Glomerular endothelial cell (primary cell): ENCODE measurements at regions not wholly inside any gene's neighbourhood (a gene's known extent, or its start where the extent isn't known, plus 50 kb on each side); places are given as distances from the start of the nearest gene placed in this dataset.
A peak's percentile ranks its signal among the peaks of the same experiment; 100 is the strongest.

ENCODE experiments used
- DNase-seq: peaks from one replicate; pipeline ENCODE4 v3.0.0-alpha.2; 2011; ENCODE audit warnings: low read depth, low spot score; ENCODE audit errors: extremely low read depth

GRCh38 chr12:19855851-19856250 is 416.6 kb downstream of the AEBP2 start:
- no peak for DNase-seq

- DNase-seq, result no peak
Measured at GRCh38 chr12:19856389-19856788, 417.1 kb downstream of the AEBP2 start.

- DNase-seq, result no peak
Measured at GRCh38 chr12:19857204-19857603, 417.9 kb downstream of the AEBP2 start.

- DNase-seq, result no peak
Measured at GRCh38 chr12:19867151-19867550, 427.9 kb downstream of the AEBP2 start.

- no peak for DNase-seq
Measured at GRCh38 chr12:19867970-19868369, 428.7 kb downstream of the AEBP2 start.

- DNase-seq, result no peak
Measured at GRCh38 chr12:19869413-19869812, 430.1 kb downstream of the AEBP2 start.

GRCh38 chr12:19872621-19873540 is 433.6 kb downstream of the AEBP2 start:
- DNase-seq, result no peak

GRCh38 chr12:19880076-19880475 is 440.8 kb downstream of the AEBP2 start:
- DNase-seq, result no peak

GRCh38 chr12:19880721-19881120 is 441.4 kb downstream of the AEBP2 start:
- no peak for DNase-seq

GRCh38 chr12:19882346-19882745 is 443.1 kb downstream of the AEBP2 start:
- no peak for DNase-seq

- no peak for DNase-seq
Measured at GRCh38 chr12:19884021-19884492, 444.8 kb downstream of the AEBP2 start.

GRCh38 chr12:19885093-19885812 is 446.0 kb downstream of the AEBP2 start:
- no peak for DNase-seq

GRCh38 chr12:19886065-19886464 is 446.8 kb downstream of the AEBP2 start:
- DNase-seq, result no peak

- no peak for DNase-seq
Measured at GRCh38 chr12:19886639-19887064, 447.4 kb downstream of the AEBP2 start.

- no peak for DNase-seq
Measured at GRCh38 chr12:19890024-19890423, 450.7 kb downstream of the AEBP2 start.

- DNase-seq, result no peak
Measured at GRCh38 chr12:19891936-19892591, 452.8 kb downstream of the AEBP2 start.

- no peak for DNase-seq
Measured at GRCh38 chr12:19893514-19893913, 454.2 kb downstream of the AEBP2 start.

- DNase-seq, result no peak
Measured at GRCh38 chr12:19894050-19894449, 454.8 kb downstream of the AEBP2 start.

GRCh38 chr12:19894803-19895202 is 455.5 kb downstream of the AEBP2 start:
- DNase-seq, result peak; percentile 51

- no peak for DNase-seq
Measured at GRCh38 chr12:19895246-19896020, 456.1 kb downstream of the AEBP2 start.
